ENCODE measurements at regions not wholly inside any gene's neighbourhood (a gene's known extent, or its start where the extent isn't known, plus 50 kb on each side); places are given as distances from the start of the nearest gene placed in this dataset.

DNA sequence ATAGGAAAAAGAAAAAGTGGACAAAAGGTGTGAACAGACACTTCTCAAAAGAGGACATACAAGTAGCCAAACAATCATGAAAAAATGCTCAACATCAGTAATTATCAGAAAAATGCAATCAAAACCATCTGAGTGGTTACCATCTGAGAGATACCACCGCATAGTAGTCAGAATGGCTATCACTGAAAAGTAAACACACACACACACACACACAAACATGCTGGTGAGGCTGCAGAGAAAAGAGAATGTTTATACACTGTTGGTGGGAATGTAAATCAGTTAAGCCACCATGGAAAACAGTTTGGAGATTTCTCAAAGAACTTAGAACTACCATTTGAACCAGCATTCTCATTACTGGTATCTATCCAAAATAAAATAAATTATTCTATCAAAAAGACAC is 145.7 kb downstream of the CYP26A1 start:
- H3K4me1 Mint-ChIP-seq (ENCODE audit: low read depth, unreplicated experiment) = no peaks in the 10 kb centered on the region
- CTCF ChIA-PET = no interaction called here
- TF ChIP-seq, protein P1, sequence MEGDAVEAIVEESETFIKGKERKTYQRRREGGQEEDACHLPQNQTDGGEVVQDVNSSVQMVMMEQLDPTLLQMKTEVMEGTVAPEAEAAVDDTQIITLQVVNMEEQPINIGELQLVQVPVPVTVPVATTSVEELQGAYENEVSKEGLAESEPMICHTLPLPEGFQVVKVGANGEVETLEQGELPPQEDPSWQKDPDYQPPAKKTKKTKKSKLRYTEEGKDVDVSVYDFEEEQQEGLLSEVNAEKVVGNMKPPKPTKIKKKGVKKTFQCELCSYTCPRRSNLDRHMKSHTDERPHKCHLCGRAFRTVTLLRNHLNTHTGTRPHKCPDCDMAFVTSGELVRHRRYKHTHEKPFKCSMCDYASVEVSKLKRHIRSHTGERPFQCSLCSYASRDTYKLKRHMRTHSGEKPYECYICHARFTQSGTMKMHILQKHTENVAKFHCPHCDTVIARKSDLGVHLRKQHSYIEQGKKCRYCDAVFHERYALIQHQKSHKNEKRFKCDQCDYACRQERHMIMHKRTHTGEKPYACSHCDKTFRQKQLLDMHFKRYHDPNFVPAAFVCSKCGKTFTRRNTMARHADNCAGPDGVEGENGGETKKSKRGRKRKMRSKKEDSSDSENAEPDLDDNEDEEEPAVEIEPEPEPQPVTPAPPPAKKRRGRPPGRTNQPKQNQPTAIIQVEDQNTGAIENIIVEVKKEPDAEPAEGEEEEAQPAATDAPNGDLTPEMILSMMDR (IDR thresholded peaks at IDR 0.05; ENCODE audit: unreplicated experiment) = no peak
- intact Hi-C loops (cut with micrococcal nuclease; ENCODE audit: unreplicated experiment) = no loop called here
- no peak overlapping the region for H3K27ac Mint-ChIP-seq (ENCODE audit: unreplicated experiment)
- no peak overlapping the region for H3K4me3 Mint-ChIP-seq (ENCODE audit: low read depth, unreplicated experiment)
- peaks cover 3% of the 10 kb centered on the region for H3K9me3 Mint-ChIP-seq (ENCODE audit: low read depth, unreplicated experiment)
- H3K36me3 Mint-ChIP-seq (ENCODE audit: insufficient read depth, unreplicated experiment) = peaks cover 4% of the 10 kb centered on the region
- BruUV-seq (replicated peaks) = no TSS peak
- no peak for DNase-seq
- no peaks in the 10 kb centered on the region for H3K27me3 Mint-ChIP-seq (ENCODE audit: unreplicated experiment)

DNA sequence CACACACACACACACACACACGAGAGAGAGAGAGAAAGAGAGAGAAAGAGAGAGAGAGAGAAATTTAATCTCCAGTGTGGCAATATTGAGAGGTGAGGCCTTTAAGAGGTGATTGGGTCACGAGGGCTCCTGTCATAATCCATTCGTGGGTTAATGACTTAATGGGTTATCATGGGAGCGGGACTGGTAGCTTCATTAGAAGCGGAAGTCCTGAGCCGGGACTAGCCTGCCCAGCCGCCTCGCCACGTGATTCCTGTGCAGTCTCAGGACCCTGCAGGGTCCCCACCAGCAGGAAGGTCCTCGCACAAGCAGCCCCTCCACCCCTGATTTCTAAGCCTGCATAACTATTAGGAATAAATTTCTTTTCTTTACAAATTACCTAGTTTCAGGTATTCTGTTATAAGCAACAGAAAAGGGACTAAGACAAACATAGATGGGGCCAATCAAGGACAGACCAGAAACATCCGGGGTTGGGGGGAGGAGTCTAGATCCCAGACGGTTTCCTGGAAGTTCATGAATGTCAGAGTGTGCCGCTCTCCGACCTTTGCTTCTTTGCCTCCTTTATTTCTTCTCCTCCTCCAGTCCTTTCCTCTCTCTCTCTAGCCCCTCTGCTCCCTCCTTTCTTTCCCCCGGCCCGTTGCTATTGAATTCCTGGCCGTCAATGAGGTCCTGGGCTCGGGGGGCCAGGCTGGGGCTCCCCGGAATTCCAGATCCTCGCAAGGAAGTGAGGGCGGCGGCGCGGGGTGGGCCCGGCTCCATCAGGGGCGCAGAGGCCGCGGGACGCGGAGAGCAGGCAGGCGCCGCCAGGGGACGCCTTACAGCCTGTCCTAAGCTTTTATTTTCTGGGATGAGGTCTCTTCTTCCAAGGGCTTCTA is 146.8 kb downstream of the CYP26A1 start:
- H3K27me3 Mint-ChIP-seq (ENCODE audit: unreplicated experiment) = no peaks in the 10 kb centered on the region
- H3K36me3 Mint-ChIP-seq (ENCODE audit: insufficient read depth, unreplicated experiment) = peaks cover 4% of the 10 kb centered on the region
- H3K27ac Mint-ChIP-seq (ENCODE audit: unreplicated experiment) = no peak overlapping the region
- no peaks in the 10 kb centered on the region for H3K4me1 Mint-ChIP-seq (ENCODE audit: low read depth, unreplicated experiment)
- DNase-seq = no peak
- TF ChIP-seq, protein P1 (IDR thresholded peaks at IDR 0.05; ENCODE audit: unreplicated experiment) = no peak
- CTCF ChIA-PET = no interaction called here
- no TSS peak for BruUV-seq (replicated peaks)
- H3K9me3 Mint-ChIP-seq (ENCODE audit: low read depth, unreplicated experiment) = peaks cover 3% of the 10 kb centered on the region
- intact Hi-C loops (cut with micrococcal nuclease; ENCODE audit: unreplicated experiment) = no loop called here
- H3K4me3 Mint-ChIP-seq (ENCODE audit: low read depth, unreplicated experiment) = no peak overlapping the region

DNA sequence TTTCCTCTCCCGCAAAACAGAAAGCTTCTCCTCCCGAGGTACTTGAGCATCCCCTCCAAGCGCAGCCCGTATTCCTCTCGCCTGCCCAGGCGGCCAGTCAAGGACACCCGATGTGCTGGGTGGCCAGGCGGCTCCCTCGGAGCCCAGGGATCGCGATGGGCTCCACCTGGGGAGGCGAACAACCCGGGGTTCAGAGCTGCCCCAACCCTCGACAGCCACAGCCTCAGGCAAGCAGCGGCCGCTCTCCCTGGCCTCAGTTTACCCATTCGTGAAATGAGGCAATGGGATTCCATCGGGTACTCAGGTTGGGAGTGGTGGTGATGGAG is 147.4 kb downstream of the CYP26A1 start:
- H3K9me3 Mint-ChIP-seq (ENCODE audit: low read depth, unreplicated experiment) = peaks cover 3% of the 10 kb centered on the region
- TF ChIP-seq, protein P1 (IDR thresholded peaks at IDR 0.05; ENCODE audit: unreplicated experiment) = no peak
- DNase-seq = no peak
- H3K27ac Mint-ChIP-seq (ENCODE audit: unreplicated experiment) = no peak overlapping the region
- H3K4me1 Mint-ChIP-seq (ENCODE audit: low read depth, unreplicated experiment) = no peaks in the 10 kb centered on the region
- peaks cover 4% of the 10 kb centered on the region for H3K36me3 Mint-ChIP-seq (ENCODE audit: insufficient read depth, unreplicated experiment)
- no peak overlapping the region for H3K4me3 Mint-ChIP-seq (ENCODE audit: low read depth, unreplicated experiment)
- CTCF ChIA-PET = no interaction called here
- no peaks in the 10 kb centered on the region for H3K27me3 Mint-ChIP-seq (ENCODE audit: unreplicated experiment)
- no TSS peak for BruUV-seq (replicated peaks)
- intact Hi-C loops (cut with micrococcal nuclease; ENCODE audit: unreplicated experiment) = no loop called here

DNA sequence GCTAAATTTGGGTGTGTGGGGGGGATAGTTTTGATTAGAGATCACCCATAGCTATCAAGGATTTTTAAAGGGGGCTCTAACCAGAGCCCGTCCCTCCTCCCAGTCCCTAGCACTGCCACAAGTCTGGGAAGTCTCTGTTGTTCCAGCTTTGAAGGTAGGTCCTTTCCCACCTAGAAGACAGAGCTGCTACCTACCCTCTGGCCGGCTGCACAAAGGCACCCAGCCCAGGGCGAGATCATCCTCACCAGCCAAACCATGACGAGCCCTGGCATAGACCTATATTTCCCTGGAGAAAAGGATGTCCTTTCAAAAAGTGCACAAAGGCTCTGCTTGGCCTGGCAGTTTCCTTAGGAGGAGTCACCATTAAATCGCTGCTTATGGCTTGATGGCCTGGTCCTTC is 147.8 kb downstream of the CYP26A1 start:
- H3K36me3 Mint-ChIP-seq (ENCODE audit: insufficient read depth, unreplicated experiment) = peaks cover 4% of the 10 kb centered on the region
- no peak overlapping the region for H3K4me3 Mint-ChIP-seq (ENCODE audit: low read depth, unreplicated experiment)
- TF ChIP-seq, protein P1 (IDR thresholded peaks at IDR 0.05; ENCODE audit: unreplicated experiment) = no peak
- intact Hi-C loops (cut with micrococcal nuclease; ENCODE audit: unreplicated experiment) = no loop called here
- H3K27ac Mint-ChIP-seq (ENCODE audit: unreplicated experiment) = no peak overlapping the region
- no TSS peak for BruUV-seq (replicated peaks)
- H3K9me3 Mint-ChIP-seq (ENCODE audit: low read depth, unreplicated experiment) = peaks cover 3% of the 10 kb centered on the region
- DNase-seq = no peak
- no peaks in the 10 kb centered on the region for H3K27me3 Mint-ChIP-seq (ENCODE audit: unreplicated experiment)
- H3K4me1 Mint-ChIP-seq (ENCODE audit: low read depth, unreplicated experiment) = no peaks in the 10 kb centered on the region
- CTCF ChIA-PET = no interaction called here
